OCI-LY3 (cell line): ENCODE measurements at regions not wholly inside any gene's neighbourhood (a gene's known extent, or its start where the extent isn't known, plus 50 kb on each side); places are given as distances from the start of the nearest gene placed in this dataset.

Source experiments
- H2AFZ ChIP-seq: fragments of 200-600, 300-600 bp; shearing (Covaris generic); 2 replicates; pipeline ENCODE4 v1.6.0; 2014; ENCODE audit warnings: antibody characterized with exemption, low read depth, low read length
- H3K27ac ChIP-seq: fragments of 200-600, 300-600 bp; sonication (generic); 2 replicates; pipeline ENCODE4 v1.5.1; 2014; ENCODE audit warnings: mild to moderate bottlenecking, low read length, moderate library complexity, mixed read lengths
- H3K27me3 ChIP-seq: fragments of 200-600, 300-600 bp; sonication (generic); 2 replicates; pipeline ENCODE4 v1.6.1; 2014; ENCODE audit warnings: low read depth, low read length, mixed read lengths
- H3K36me3 ChIP-seq: fragments of 200-600, 300-600 bp; sonication (generic); replicated peaks from 2 replicates; pipeline ENCODE3; 2014; ENCODE audit warnings: low read depth, low read length, mixed read lengths
- H3K4me1 ChIP-seq: fragments of 300-600, 200-600 bp; sonication (generic); 2 replicates; pipeline ENCODE4 v1.6.1; 2014; ENCODE audit warnings: low read length, mixed read lengths
- H3K4me2 ChIP-seq: fragments of 200-600, 300-600 bp; sonication (generic); 2 replicates; pipeline ENCODE4 v1.6.1; 2014; ENCODE audit warnings: low read length, mixed read lengths
- H3K4me3 ChIP-seq: fragments of 300-600, 200-600 bp; sonication (generic); 2 replicates; pipeline ENCODE4 v1.5.1; 2014; ENCODE audit warnings: antibody characterized with exemption, mild to moderate bottlenecking, low read length, moderate library complexity
- H3K79me2 ChIP-seq: fragments of 300-600, 200-600 bp; shearing (Covaris generic); 2 replicates; pipeline ENCODE4 v1.6.1; 2014; ENCODE audit warnings: mild to moderate bottlenecking, low read length, mixed read lengths
- H3K9ac ChIP-seq: fragments of 300-600, 200-600 bp; shearing (Covaris generic); 2 replicates; pipeline ENCODE4 v1.6.0; 2014; ENCODE audit warnings: mild to moderate bottlenecking, low read length, moderate library complexity
- H3K9me3 ChIP-seq: fragments of 200-600, 300-600 bp; shearing (Covaris generic); 2 replicates; pipeline ENCODE4 v1.6.1; 2014; ENCODE audit warnings: low read length, mixed read lengths; ENCODE audit not compliant: insufficient read depth
- H4K20me1 ChIP-seq: fragments of 200-600, 300-600 bp; sonication (generic); 2 replicates; pipeline ENCODE4 v1.6.1; 2016; ENCODE audit warnings: low read length, mixed read lengths; ENCODE audit not compliant: insufficient read depth
- CTCF ChIP-seq: fragments of 200-600, 300-600 bp; sonication (generic); IDR thresholded peaks from 2 replicates; pipeline ENCODE4 v1.5.1; 2014; ENCODE audit warnings: antibody characterized with exemption, low read length, low read depth
- EZH2phosphoT487 ChIP-seq: fragments of 200-600 bp; shearing (Covaris generic); IDR thresholded peaks from 2 replicates; pipeline ENCODE4 v1.6.1; 2018; ENCODE audit warnings: antibody characterized with exemption, mixed run types, low read depth

- Histone ChIP-seq H3K4me3 (no peak overlapping the region), H3K27me3 (peaks cover 3% of the 10 kb centered on the region; the same call in 1 of the 2 replicates), H3K4me1 (0 out of 2 replicates have a peak, but pooled peaks cover 3% of the 10 kb centered on the region), H3K9me3 (peaks cover 6% of the 10 kb centered on the region; the same call in 1 of the 2 replicates), H3K79me2 (no peaks in the 10 kb centered on the region), H2AFZ (no peak overlapping the region), H3K4me2 (no peak overlapping the region), H3K9ac (no peak overlapping the region), H3K36me3 (no peaks in the 10 kb centered on the region), H4K20me1 (no peaks in the 10 kb centered on the region), H3K27ac (no peak overlapping the region)
- no peak for TF ChIP-seq EZH2phosphoT487
- no peak for TF ChIP-seq CTCF
Observed at GRCh38 chr13:109427695-109428094, 358.7 kb downstream of the IRS2 start.

- Histone ChIP-seq H2AFZ (no peak overlapping the region), H3K27me3 (peaks cover 3% of the 10 kb centered on the region; the same call in 1 of the 2 replicates), H3K4me2 (no peak overlapping the region), H3K27ac (no peak overlapping the region), H4K20me1 (no peaks in the 10 kb centered on the region), H3K79me2 (no peaks in the 10 kb centered on the region), H3K4me3 (no peak overlapping the region), H3K9ac (no peak overlapping the region), H3K9me3 (peaks cover 6% of the 10 kb centered on the region; the same call in 1 of the 2 replicates), H3K4me1 (0 out of 2 replicates have a peak, but pooled peaks cover 3% of the 10 kb centered on the region), H3K36me3 (no peaks in the 10 kb centered on the region)
- TF ChIP-seq EZH2phosphoT487 (no peak), CTCF (no peak)
Observed at GRCh38 chr13:109427148-109427547, 359.2 kb downstream of the IRS2 start.

GRCh38 chr13:109426690-109426990 lies 359.7 kb downstream of the IRS2 start:
- Histone ChIP-seq H3K9ac (no peak overlapping the region), H3K27me3 (peaks cover 3% of the 10 kb centered on the region; the same call in 1 of the 2 replicates), H2AFZ (no peak overlapping the region), H3K9me3 (peaks cover 6% of the 10 kb centered on the region; the same call in 1 of the 2 replicates), H3K36me3 (no peaks in the 10 kb centered on the region), H3K27ac (no peak overlapping the region), H3K4me3 (no peak overlapping the region), H4K20me1 (no peaks in the 10 kb centered on the region), H3K4me1 (0 out of 2 replicates have a peak, but pooled peaks cover 3% of the 10 kb centered on the region), H3K4me2 (no peak overlapping the region), H3K79me2 (no peaks in the 10 kb centered on the region)
- TF ChIP-seq CTCF (no peak), EZH2phosphoT487 (no peak)

- H3K9ac ChIP-seq: no peak overlapping the region
- no peak overlapping the region for H3K4me2 ChIP-seq
- H3K36me3 ChIP-seq: no peaks in the 10 kb centered on the region
- no peak overlapping the region for H3K4me3 ChIP-seq
- TF ChIP-seq EZH2phosphoT487: no peak
- no peak for TF ChIP-seq CTCF
- no peaks in the 10 kb centered on the region for H4K20me1 ChIP-seq
- H3K9me3 ChIP-seq: peaks cover 3% of the 10 kb centered on the region; the same call in 1 of the 2 replicates
- H2AFZ ChIP-seq: no peak overlapping the region
- peaks cover 3% of the 10 kb centered on the region; the same call in 1 of the 2 replicates for H3K27me3 ChIP-seq
- H3K27ac ChIP-seq: no peak overlapping the region
- no peaks in the 10 kb centered on the region for H3K79me2 ChIP-seq
- 0 out of 2 replicates have a peak, but pooled peaks cover 3% of the 10 kb centered on the region for H3K4me1 ChIP-seq
Observed at GRCh38 chr13:109425821-109426689, 360.3 kb downstream of the IRS2 start.
